Activated T-cell treated with anti-CD3 and anti-CD28 coated beads for 48 hours (primary cell): ENCODE measurements at regions not wholly inside any gene's neighbourhood (a gene's known extent, or its start where the extent isn't known, plus 50 kb on each side); places are given as distances from the start of the nearest gene placed in this dataset.
"Not testable (repeated sequence)": the region's sequence is repeated elsewhere in the genome, so short reads cannot be mapped to it uniquely, and the experiment has no call there.

Experiments used
- DNase-seq: peaks from one replicate; pipeline ENCODE4 v3.0.0-alpha.2; 2020; ENCODE audit warnings: low read depth

DNA sequence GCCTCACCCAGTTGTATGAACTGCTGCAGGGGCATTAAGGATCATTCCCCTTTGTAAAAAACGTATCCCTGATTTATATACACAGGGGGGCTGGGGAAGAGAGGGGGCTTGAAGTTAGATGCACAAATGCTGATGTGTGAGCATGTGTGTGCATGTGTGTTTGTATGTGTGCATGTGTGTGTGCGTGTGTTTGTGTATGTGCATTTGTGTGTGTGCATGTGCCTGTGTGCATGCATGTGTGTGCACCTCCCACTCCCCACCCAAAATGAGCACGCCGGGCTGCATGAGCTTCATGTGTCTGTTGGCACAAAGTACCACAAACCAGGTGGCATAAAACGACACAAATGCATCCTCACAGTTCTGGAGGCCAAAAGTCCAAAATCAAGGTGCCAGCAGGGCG, 1315.2 kb downstream of the TBC1D22A start:
- DNase-seq: no peak

DNA sequence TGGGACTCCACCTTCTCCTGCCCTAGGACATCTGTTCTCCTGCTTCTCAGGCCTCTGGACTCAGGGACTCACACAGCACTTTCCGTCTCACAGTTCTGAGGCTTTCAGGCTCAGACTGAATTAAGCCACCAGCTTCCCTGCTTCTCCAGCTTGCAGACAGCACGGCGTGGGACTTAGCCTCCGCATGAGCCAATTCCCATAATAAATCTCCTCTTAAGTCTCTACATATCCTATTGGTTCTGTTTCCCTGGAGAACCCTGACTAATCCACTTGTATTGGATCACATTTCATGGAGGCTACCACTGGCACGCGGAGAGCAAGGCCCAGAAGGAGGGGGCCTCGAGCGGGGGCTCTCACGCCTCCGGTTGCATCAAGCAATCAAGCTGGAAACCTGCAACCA, 1313.6 kb downstream of the TBC1D22A start:
- no peak for DNase-seq

DNA sequence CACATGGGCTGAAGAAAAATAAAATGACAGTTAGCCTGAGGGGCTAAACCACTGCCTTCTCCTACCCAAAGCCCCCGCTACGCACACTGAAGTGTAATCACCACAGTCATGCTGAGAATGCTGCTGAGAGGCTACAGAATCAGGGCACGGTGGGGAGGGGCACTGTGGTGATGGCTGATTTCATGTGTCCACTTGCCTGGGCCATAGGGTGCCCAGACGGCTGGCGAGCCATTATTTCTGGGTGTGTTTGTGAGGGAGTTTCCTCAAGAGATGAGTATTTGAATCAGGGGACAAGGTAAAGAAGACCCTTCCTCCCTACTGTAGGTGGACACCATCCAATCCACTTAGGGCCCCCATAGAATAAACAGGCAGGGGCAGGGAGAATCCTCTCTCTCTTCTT, 1313.2 kb downstream of the TBC1D22A start:
- DNase-seq: no peak

DNA sequence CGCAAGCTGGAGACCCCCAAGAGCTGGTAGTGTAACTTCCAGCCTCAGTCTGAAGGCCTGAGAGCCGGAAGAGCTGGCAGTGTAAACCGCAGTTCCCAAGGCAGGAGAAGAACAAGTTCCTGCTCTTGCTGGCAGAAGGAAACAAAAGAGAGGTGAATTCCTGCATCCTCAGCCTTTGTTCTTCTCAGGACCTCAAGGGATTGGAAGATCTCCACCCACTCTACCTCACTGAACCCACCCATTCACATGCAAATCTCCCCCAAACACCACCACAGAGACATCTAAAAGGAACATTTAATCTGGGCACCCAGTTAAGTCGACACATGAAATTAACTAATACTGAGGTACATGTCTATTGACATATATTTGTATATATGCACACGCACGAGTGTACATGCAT, 1310.3 kb downstream of the TBC1D22A start:
- DNase-seq: no peak

DNA sequence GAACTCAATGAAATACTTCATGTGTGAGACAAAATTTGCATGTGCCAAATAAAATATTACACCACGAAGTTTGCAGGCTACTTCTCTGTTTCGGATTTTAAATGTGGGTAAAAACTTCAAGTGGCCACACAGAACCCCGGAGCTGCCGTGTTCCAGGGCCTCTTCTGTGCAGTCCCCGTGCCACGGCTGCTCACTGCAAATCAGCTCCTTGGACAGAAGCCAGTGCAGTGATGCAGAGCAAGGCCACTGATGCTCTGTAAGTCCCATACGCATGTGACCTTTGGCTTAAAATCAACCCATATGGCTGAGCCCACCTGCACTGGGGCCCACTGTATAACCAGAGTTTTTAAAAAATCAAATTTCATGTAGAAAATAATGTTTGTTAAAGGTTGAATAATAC, 1309.4 kb downstream of the TBC1D22A start:
- no peak for DNase-seq

DNA sequence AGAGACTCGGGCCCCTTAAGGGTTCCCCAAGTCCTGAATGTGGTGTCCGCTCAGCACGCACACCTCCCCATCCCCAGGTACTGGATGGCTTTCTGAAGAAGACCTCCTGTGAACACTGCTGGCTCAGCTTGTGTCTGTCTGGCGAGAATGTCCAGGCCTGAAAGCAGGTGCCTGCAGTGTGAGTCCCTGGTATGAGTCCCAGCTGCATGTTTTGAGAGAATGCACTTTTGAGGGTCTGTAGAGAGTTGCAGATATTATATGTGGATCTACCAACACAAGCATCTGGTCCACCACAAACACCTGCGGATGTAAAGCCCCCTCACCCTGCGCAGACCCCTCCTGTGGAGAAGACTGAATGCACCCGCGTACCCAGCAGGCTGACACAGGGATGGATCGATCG, 1308.9 kb downstream of the TBC1D22A start:
- DNase-seq: no peak

DNA sequence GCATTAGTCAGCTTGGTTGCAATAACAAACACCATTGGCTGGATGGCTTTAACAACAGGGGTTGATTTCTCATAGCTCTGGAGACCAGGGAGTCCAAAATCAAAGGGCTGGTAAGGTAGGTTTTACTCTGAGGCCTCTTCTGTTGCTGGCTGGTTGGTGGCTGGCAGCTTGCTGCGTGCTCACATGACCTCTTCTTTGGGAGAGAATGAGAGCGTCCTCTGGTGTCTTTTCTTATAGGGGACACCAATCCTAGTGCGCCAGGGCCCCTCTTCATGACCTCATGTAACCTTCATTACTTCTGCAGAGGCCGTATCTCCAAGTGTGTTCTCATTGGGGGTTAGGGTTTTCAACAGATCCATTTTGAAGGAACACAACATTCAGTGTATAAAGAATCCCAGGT, 1308.3 kb downstream of the TBC1D22A start:
- DNase-seq: no peak

DNA sequence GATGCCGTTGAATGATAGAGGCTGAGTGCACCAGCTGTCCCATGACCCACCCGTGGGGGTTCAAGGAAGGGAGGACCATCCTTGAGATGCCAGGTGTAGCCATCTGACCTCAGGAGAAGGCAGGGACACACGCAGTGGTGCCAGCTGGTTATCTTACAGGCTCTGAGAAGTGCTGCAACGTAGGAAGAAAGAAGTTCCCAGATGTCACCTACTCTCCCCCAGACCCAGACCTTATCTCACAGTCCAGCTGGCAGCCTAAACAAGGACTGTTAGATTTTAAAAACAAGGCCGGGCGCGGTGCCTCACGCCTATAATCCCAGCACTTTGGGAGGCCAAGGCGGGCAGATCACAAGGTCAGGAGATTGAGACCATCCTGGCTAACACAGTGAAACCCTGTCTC, 1307.6 kb downstream of the TBC1D22A start:
- no peak for DNase-seq

DNA sequence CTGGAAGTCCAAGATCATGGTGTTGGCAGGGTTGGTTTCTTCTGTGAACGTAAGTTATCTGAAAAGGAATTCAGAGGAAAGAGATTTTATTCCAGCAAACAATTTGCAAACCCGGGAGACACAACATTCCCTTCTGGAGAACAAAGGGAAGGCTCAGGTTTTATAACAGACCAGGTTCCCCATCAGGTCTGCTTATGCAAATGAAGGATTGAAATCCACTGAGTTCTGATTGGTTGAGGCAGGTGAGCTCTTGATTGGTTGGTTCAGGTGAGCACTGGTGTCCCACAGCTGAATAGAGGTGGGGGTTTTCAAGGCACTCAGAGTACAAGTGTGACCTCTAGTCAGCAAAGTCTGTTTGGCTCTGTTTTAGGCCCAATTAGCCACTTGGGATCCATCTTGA, 1306.8 kb downstream of the TBC1D22A start:
- no peak for DNase-seq

DNA sequence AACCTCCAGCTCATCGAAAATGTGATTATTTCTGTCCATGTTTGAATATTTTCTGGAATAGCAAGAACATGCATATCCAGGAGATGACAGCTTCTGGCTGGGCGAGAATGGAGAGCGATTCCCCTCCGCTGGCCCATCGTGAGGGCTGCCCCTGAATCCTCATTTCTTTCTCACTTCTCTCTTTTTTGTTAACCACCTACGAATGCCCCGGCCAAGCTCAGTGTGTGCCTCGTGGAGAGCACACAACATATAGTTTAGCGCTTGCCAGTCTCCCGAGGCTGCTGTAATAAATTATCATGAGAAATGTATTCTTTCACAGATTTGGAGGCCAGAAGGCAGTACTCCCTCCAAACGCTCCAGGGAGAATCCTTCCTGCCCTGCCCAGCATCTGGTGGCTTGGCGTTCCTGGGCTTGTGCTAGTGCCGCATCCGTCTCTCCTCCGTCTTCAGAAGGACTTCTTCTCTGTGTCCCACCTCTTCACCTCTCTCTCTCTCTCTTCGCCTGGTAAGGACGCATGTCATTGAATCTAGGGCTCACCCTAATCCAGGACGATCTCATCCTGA, 1306.0 kb downstream of the TBC1D22A start:
- DNase-seq: no peak

DNA sequence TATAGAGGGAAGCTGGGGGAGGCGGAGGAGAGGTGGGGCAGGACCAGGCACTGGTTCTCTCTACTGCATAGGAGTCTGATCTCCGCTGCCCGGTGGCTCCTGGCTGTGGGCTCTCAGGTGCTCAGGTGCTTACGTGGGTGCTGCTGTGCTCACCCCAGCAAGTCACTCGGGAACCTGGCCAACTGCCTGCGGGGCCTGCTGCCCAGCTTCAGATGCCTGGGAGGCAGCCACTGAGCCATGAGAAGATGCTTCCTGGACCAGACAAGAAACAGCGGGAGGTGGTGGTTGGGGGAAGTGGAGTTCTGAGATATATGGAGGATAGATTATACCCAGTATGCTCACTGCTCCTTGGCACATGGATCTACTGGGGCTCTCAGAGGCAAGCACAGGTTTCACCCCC, 1303.4 kb downstream of the TBC1D22A start:
- DNase-seq: no peak

DNA sequence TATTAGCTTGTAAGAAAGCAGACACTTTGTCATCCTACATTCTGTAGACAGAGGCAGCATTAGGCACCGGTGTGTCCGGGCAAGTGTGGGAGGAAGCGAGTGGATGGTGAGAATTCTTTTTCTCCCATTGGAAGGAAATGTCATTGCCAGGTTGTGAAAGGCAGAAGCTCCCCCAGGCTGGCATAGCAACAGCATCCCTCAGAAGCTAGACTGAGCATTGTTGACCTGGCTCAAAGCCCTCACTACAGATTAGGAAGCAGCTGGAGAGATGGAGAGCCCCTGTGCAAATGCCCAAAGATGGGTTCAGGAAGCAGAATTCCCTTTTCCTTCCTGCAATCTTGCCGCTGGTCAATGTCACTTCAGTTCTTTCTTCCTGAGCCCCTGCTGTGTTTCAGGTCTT, 1299.3 kb downstream of the TBC1D22A start:
- DNase-seq: no peak

DNA sequence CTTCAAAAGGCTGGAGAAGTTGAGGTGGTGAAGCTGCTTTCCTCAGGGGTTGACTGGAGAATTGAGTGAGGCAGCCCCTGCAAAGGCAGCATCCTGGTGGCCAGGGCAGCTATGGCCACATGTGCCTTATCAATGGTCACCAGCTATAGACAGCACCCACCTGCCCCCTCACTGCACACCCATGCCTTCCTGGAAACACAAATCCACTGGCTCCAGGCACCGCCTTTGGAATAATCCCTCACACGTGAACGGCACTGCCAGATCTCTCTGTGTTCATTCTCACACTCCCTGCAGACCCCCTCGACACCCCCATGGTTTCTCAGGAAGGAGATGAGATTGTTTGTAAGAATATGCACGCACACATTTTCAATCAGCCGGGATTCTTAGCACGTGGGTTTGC, 1297.8 kb downstream of the TBC1D22A start:
- DNase-seq: no peak

DNA sequence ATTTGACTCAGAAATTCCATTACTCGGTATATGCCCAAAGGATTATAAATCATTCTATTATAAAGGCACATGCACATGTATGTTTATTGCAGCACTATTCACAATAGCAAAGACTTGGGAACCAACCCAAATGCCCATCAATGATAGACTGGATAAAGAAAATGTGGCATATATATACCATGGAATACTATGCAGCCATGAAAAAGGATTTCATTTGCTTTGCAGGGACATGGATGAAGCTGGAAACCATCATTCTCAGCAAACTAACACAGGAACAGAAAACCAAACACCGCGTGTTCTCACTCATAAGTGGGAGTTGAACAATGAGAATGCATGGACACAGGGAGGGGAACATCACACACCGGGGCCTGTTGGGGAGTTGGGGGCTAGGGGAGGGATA, 1297.1 kb downstream of the TBC1D22A start:
- not testable (repeated sequence) for DNase-seq

DNA sequence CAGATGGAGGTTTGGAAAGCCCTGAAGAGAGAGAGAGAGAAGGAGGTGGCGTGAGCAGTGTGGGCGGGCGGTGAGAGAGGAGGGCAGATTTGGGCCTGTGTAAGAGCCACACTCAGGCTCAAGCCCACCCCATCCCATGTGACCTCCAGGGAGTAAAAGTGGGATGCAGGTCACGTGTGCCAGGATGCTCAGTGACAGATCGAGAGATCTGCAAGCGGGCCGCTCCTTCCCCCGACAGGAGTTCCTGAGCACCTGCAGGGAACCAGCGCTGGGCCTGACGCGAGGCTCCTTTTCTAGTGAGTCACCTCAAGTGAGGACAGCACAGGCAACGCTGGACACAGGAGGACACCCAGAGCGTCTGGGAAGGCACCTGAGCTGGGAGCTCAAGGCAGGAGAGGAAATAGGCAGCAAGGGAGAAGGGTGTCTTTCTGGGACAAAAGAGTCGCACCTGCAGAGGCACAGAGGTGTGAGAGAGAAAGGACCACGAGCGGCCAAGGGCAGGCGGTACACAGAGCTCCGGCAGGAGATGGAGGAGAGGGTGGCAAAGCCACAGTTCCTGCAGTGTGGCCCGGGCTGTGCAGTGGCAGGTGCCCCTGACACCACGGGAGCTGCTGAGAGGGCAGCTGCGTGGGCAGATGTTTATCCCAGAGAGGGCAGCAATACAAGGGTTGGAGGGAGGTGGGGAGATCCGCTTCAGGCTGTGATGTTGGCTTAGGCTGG, 1294.8 kb downstream of the TBC1D22A start:
- DNase-seq: no peak

DNA sequence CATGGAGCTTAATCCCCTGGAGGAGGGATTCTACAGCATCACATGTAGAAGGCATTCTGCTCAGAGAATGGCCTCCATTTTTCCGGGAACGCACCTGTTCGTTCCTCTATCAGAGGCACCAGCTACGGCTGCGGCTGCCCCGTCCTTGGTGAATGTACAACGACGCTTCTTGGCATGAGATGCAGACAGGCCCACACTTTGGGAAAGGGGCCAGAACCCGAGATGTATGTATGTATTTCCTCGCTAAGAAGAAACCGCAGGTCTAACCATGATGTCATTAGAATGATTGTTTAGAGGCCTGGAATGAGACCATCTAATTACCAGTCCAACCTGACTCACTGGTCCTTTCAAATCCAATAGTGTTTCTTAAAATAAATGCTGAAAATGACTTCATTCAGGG, 1293.4 kb downstream of the TBC1D22A start:
- DNase-seq: no peak

DNA sequence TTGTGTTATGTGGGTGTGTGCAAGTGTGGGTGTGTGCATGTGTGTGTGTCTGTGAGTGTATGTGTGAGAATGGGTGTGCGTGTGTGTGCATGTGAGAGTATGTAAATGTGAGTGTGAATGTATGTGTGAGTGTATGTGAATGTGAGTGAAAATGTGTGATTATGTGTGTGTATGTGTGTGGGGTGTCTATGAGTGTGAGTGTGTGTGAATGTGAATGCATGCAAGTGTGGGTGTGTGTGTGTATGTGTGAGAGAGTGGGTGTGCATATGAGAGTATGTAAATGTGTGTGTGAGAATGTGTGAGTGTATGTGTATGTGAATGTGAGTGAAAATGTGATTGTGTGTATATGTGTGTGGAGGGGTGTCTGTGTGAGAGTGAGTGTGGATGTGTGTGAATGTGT, 1292.7 kb downstream of the TBC1D22A start:
- no peak for DNase-seq

DNA sequence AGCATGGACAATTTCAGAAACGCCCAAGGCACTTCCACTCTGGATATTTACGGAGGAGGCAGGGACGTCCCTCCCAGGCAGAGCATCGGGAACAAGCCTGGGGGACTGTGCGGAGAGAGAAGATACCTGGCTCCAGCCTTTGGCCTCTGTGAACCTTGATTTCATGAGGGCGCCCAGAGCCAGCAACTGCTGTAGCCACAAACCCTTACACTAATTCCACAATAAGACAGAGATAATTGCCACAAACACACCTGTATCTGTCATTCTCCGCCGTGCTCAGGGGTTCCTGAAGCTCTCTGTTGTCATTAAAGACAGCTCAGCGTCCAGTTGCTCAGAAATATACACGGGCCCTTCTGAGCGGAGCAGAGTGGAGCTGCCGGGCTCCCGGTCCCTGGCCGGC, 1292.1 kb downstream of the TBC1D22A start:
- no peak for DNase-seq

DNA sequence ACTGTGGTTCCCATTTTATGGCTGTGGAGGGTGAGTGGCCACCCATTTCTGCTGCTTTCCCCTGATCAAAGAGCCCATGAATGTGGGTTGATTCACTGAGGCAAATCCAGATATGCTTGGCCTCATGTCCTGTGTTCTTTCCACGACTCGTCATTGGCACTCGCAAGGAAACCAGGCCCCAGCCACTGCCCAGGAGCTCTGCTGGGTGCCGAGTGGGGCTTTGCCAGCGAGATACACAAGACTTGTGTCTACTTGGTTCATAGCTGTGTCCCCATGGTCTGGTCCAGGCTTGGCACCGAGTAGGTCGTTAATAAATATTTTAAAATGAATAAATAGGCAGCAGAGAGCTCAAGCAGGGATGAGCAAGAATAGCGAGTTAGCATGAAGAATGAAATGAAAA, 1291.5 kb downstream of the TBC1D22A start:
- no peak for DNase-seq

DNA sequence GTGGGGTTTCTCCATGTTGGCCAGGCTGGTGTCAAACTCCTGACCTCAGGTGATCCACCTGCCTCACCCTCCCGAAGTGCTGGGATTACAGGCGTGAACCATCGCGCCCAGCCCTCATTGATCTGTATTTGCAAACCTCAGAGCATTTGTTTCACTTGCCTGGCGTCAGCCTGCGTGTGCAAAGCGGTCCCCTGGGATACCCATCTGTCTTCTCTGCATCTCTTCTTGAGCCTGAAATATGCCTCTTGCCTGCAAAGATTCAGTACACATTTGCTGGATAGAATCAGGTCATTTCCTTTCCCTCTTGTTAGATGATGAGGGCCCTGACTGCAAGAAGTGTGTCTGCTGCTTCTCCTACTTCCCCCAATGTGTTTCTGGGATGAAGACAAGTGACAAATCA, 1291.0 kb downstream of the TBC1D22A start:
- DNase-seq: no peak

DNA sequence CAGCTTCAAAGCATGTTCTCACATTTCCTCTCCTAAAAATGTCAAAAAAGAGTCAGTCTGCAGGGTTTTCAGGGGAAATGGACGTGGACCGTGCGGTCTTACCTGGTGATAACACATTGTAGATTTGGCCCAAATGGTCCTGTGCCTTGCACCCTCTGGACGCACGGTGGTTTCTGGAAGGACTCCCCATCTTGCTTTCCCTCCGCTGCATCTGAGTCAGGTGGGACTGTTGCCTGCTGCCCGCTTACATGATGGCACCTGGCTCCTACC, 1290.1 kb downstream of the TBC1D22A start:
- DNase-seq: no peak

DNA sequence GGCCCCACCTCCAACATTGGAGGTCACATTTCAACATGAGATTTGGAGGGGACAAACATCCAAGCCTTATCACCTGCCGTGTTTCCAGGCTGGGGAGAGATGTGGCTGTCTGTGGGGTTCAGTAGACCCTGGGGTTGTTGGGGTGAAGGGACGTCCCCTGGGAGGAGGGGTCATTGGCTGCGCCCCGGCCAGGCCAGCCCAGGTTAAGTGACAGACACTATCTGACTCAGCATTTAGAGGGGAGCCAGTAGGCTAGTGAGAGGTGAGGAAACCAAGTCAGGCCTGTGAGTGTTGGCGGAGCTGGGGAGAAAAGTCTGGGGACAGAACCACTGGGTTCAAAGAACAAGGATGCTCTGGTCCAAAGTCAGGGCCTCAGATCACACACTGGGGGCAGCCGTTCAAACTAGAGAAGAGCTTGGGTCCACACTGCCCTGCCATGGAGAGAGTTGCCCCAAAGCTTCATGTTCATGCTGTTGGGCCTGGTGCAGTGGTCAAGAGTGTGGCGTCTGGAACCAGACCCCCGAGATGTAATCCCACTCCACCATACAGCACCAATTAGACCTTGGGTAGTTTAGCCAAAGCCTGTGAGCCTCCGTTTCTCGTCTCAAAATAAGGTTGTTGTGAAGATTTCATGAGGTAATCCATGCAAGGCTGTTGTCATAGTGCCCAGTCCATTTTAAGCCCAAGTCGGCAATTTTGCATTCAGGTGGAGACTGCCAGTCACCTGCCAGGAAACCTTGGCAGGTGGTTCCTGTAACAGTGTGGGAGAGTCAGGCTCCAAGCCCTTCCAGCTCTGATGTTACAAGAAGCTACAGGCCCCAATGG, 1289.6 kb downstream of the TBC1D22A start:
- DNase-seq: no peak

DNA sequence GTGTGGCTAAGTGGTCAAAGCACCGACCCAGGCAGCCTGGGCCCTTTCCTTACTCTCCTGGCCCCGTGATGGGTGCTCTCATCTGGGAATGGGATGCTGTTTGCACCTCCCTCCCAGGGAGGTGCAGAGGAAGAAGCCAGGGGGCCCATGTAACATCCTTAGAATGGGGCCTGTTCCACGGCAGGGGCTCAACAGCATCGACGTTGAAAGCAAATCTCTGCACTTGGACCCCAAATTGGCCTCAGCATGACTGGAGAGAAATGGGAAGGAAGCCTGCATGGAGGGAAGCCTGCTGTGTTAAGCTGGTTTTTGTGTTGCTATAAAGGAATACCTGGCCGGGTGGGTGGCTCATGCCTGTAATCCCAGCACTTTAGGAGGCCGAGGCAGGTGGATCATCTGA, 1288.4 kb downstream of the TBC1D22A start:
- DNase-seq: no peak

DNA sequence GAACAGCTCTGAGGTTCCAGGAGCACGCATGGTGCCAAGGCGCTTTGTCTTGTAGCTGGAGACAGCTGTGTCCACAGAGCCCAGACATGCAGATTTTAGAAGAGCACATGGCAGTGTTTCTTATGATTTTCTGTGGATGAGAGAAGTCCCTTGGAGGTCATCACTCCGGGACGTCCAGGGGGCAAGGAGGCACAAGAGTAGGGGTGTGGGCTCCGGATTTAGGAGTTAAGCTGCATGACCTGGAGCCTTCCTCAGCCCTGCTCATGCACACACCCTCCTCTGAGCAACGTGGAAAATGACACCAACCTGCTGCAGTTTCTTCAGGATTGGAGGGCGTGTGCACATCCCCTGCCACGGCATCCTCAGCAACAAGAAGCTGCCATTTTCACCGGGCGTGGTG, 1286.7 kb downstream of the TBC1D22A start:
- DNase-seq: no peak
